SK-N-MC (cell line): ENCODE measurements at regions not wholly inside any gene's neighbourhood (a gene's known extent, or its start where the extent isn't known, plus 50 kb on each side); places are given as distances from the start of the nearest gene placed in this dataset.

Experiments
- DNase-seq: peaks from one replicate; pipeline ENCODE4 v3.0.0-alpha.2; 2011; ENCODE audit warnings: low read depth, low spot score
- H3K27ac ChIP-seq: fragments of 200-600 bp; sonication (generic); 2 replicates; pipeline ENCODE4 v1.5.1; 2016; ENCODE audit warnings: mixed run types
- H3K36me3 ChIP-seq: fragments of 200-600 bp; sonication (generic); 2 replicates; pipeline ENCODE4 v1.6.1; 2017; ENCODE audit warnings: antibody characterized with exemption, low read length, mixed read lengths; ENCODE audit not compliant: insufficient read depth
- H3K4me3 ChIP-seq: fragments of 200-600 bp; sonication (generic); 2 replicates; pipeline ENCODE4 v1.5.1; 2016
- H3K9ac ChIP-seq: fragments of 200-600 bp; sonication (generic); 2 replicates; pipeline ENCODE4 v1.8.0; 2017; ENCODE audit warnings: mixed run types, mixed read lengths; ENCODE audit not compliant: insufficient read length
- H3K9me3 ChIP-seq: fragments of 200-600 bp; sonication (generic); 2 replicates; pipeline ENCODE4 v1.6.1; 2017; ENCODE audit warnings: low read depth, mild to moderate bottlenecking, antibody characterized with exemption, low read length, moderate library complexity, mixed read lengths
- EZH2 ChIP-seq: fragments of 200-600 bp; sonication (generic); IDR thresholded peaks from one replicate; pipeline ENCODE4 v1.6.1; 2017; ENCODE audit warnings: antibody characterized with exemption
- FOXP2 ChIP-seq: optimal IDR thresholded peaks from 2 replicates; pipeline ENCODE3; 2011; ENCODE audit warnings: mild to moderate bottlenecking, moderate library complexity; ENCODE audit not compliant: insufficient read depth; ENCODE audit errors: extremely low read length, control extremely low read depth
- POLR2AphosphoS5 ChIP-seq: IDR thresholded peaks from 2 replicates; pipeline ENCODE4 v1.6.1; 2012; ENCODE audit warnings: mild to moderate bottlenecking, low read depth, low read length, borderline replicate concordance

GRCh38 chr1:234942012-234942332 is 186.7 kb downstream of the TOMM20 start:
- no peaks in the 10 kb centered on the region for H3K9me3 ChIP-seq
- H3K9ac ChIP-seq = no peak overlapping the region
- H3K27ac ChIP-seq = no peak overlapping the region
- TF ChIP-seq FOXP2 (no peak), POLR2AphosphoS5 (no peak), EZH2 (no peak)
- H3K4me3 ChIP-seq = no peak overlapping the region
- H3K36me3 ChIP-seq = no peaks in the 10 kb centered on the region
- no peak for DNase-seq

- Histone ChIP-seq H3K27ac (no peak overlapping the region), H3K4me3 (no peak overlapping the region), H3K9me3 (no peaks in the 10 kb centered on the region), H3K9ac (no peak overlapping the region), H3K36me3 (no peaks in the 10 kb centered on the region)
- no peak for DNase-seq
- no peak for TF ChIP-seq POLR2AphosphoS5
- no peak for TF ChIP-seq FOXP2
- no peak for TF ChIP-seq EZH2
Measured at GRCh38 chr1:234941321-234942011, 187.2 kb downstream of the TOMM20 start.

GRCh38 chr1:234940841-234941240 is 187.8 kb downstream of the TOMM20 start:
- H3K36me3 ChIP-seq = no peaks in the 10 kb centered on the region
- no peak for DNase-seq

GRCh38 chr1:234938924-234939323 is 189.7 kb downstream of the TOMM20 start:
- TF ChIP-seq FOXP2 = no peak
- no peak for TF ChIP-seq POLR2AphosphoS5
- no peak for TF ChIP-seq EZH2
- Histone ChIP-seq H3K27ac (no peak overlapping the region), H3K36me3 (no peaks in the 10 kb centered on the region), H3K9me3 (no peaks in the 10 kb centered on the region), H3K4me3 (no peak overlapping the region), H3K9ac (no peak overlapping the region)
- DNase-seq = no peak

More at GRCh38 chr1:234940841-234941240, 187.8 kb downstream of the TOMM20 start:
- Histone ChIP-seq H3K9ac (no peak overlapping the region), H3K4me3 (no peak overlapping the region), H3K27ac (no peak overlapping the region), H3K9me3 (no peaks in the 10 kb centered on the region)
- TF ChIP-seq POLR2AphosphoS5 (no peak), FOXP2 (no peak), EZH2 (no peak)

GRCh38 chr1:234938135-234938534 is 190.5 kb downstream of the TOMM20 start:
- no peaks in the 10 kb centered on the region for H3K36me3 ChIP-seq
- TF ChIP-seq POLR2AphosphoS5 (no peak), FOXP2 (no peak), EZH2 (no peak)
- no peak overlapping the region for H3K4me3 ChIP-seq
- H3K9ac ChIP-seq = no peak overlapping the region
- no peak overlapping the region for H3K27ac ChIP-seq
- H3K9me3 ChIP-seq = no peaks in the 10 kb centered on the region
- DNase-seq = no peak

- TF ChIP-seq POLR2AphosphoS5 = no peak
- no peak for TF ChIP-seq EZH2
- TF ChIP-seq FOXP2 = no peak
Measured at GRCh38 chr1:234936612-234937389, 191.8 kb downstream of the TOMM20 start.

GRCh38 chr1:234934611-234935033 is 194.0 kb downstream of the TOMM20 start:
- Histone ChIP-seq H3K9ac (no peak overlapping the region), H3K4me3 (no peak overlapping the region), H3K36me3 (no peaks in the 10 kb centered on the region), H3K9me3 (no peaks in the 10 kb centered on the region), H3K27ac (no peak overlapping the region)
- DNase-seq = no peak
- TF ChIP-seq EZH2 = no peak
- no peak for TF ChIP-seq POLR2AphosphoS5
- no peak for TF ChIP-seq FOXP2

More at GRCh38 chr1:234936612-234937389, 191.8 kb downstream of the TOMM20 start:
- Histone ChIP-seq H3K4me3 (no peak overlapping the region), H3K36me3 (no peaks in the 10 kb centered on the region), H3K9ac (no peak overlapping the region), H3K27ac (no peak overlapping the region), H3K9me3 (no peaks in the 10 kb centered on the region)
- no peak for DNase-seq

GRCh38 chr1:234933475-234933874 is 195.2 kb downstream of the TOMM20 start:
- DNase-seq = no peak
- Histone ChIP-seq H3K9ac (no peak overlapping the region), H3K27ac (no peak overlapping the region), H3K36me3 (no peaks in the 10 kb centered on the region), H3K9me3 (no peaks in the 10 kb centered on the region), H3K4me3 (no peak overlapping the region)
- TF ChIP-seq EZH2 (no peak), POLR2AphosphoS5 (no peak), FOXP2 (no peak)
